GM19238 (cell line): ENCODE measurements at regions not wholly inside any gene's neighbourhood (a gene's known extent, or its start where the extent isn't known, plus 50 kb on each side); places are given as distances from the start of the nearest gene placed in this dataset.
"Not testable (repeated sequence)": the region's sequence is repeated elsewhere in the genome, so short reads cannot be mapped to it uniquely, and the experiment has no call there.

ENCODE experiments used
- DNase-seq: peaks from one replicate; pipeline ENCODE4 v3.0.0; 2011; ENCODE audit warnings: low spot score; ENCODE audit not compliant: insufficient read length

- no peak for DNase-seq
These were observed 167.7 kb upstream of the RPS23 start for GRCh38 chr5:82445726-82446335.

- no peak for DNase-seq
These were observed 161.7 kb upstream of the RPS23 start for GRCh38 chr5:82439750-82440445.

GRCh38 chr5:82437565-82437964, 159.4 kb upstream of the RPS23 start:
- DNase-seq: not testable (repeated sequence)

- no peak for DNase-seq
These were observed 158.1 kb upstream of the RPS23 start for GRCh38 chr5:82436291-82436690.

GRCh38 chr5:82434696-82435660, 156.8 kb upstream of the RPS23 start:
- DNase-seq: not testable (repeated sequence)

- no peak for DNase-seq
These were observed 148.5 kb upstream of the RPS23 start for GRCh38 chr5:82426464-82427154.

- no peak for DNase-seq
These were observed 147.4 kb upstream of the RPS23 start for GRCh38 chr5:82425591-82425990.

- DNase-seq: no peak
These were observed 146.1 kb upstream of the RPS23 start for GRCh38 chr5:82424211-82424610.

GRCh38 chr5:82422751-82423181, 144.6 kb upstream of the RPS23 start:
- no peak for DNase-seq

GRCh38 chr5:82422001-82422740, 144.0 kb upstream of the RPS23 start:
- no peak for DNase-seq

- DNase-seq: no peak
These were observed 143.0 kb upstream of the RPS23 start for GRCh38 chr5:82421119-82421518.

GRCh38 chr5:82420524-82420923, 142.4 kb upstream of the RPS23 start:
- not testable (repeated sequence) for DNase-seq

GRCh38 chr5:82419559-82420332, 141.6 kb upstream of the RPS23 start:
- no peak for DNase-seq

- DNase-seq: no peak
These were observed 140.4 kb upstream of the RPS23 start for GRCh38 chr5:82418608-82418950.

- DNase-seq: no peak
These were observed 139.8 kb upstream of the RPS23 start for GRCh38 chr5:82417776-82418607.

GRCh38 chr5:82416512-82416911, 138.4 kb upstream of the RPS23 start:
- DNase-seq: no peak

GRCh38 chr5:82414041-82414388, 135.9 kb upstream of the RPS23 start:
- DNase-seq: no peak

- no peak for DNase-seq
These were observed 135.3 kb upstream of the RPS23 start for GRCh38 chr5:82413302-82414040.

- DNase-seq: no peak
These were observed 129.9 kb upstream of the RPS23 start for GRCh38 chr5:82408033-82408432.
